ENCODE measurements at regions not wholly inside any gene's neighbourhood (a gene's known extent, or its start where the extent isn't known, plus 50 kb on each side); places are given as distances from the start of the nearest gene placed in this dataset.

DNA sequence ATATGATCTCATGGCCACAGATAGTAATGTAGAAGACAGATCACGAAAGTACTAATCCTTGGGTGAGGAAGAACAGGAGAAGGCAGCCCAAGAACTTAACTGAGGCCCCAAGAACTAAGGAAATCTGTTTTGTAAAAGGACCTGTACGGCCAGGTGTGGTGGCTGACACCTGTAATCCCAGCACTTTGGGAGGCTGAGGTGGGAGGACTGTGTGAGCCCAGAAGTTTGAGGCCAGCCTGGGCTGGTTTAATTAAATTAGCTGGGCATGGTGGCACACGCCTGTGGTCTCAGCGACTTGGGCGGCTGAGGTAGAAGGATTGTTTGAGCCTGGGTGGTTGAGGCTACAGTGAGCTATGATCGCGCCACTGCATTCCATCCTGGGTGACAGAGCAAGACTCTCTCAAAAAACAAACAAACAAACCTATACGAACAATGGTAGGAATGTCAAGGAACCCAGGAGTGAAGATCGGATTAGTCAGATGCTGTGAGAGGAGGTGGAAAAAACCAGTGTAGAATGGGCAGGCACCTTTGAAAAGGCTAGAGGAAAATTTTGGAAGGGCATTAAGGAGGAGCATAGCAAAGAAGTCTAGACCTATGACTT, 283.8 kb upstream of the DMRT1 start:
- H3K27ac ChIP-seq (ENCODE audit: extremely low read length, insufficient read depth, low read length), result no peak overlapping the region
- intact Hi-C loops (cut with micrococcal nuclease; ENCODE audit: unreplicated experiment) (no loop called here), in situ Hi-C loops (cut with HindIII; ENCODE audit: extremely low pct_ligation_motif_present, low pct_unique_long_range_greater_than_20kb) (no loop called here)
- H3K4me2 ChIP-seq (ENCODE audit: low read depth, low read length), result no peak overlapping the region
- FAIRE-seq, result no peak
- no peak overlapping the region for H3K4me3 ChIP-seq (replicated peaks in 1 of 3; ENCODE audit: insufficient read depth in 1 of 3, low read depth in 2 of 3, low read length in 3 of 3)
- no peak overlapping the region for H3K9ac ChIP-seq (ENCODE audit: insufficient read depth, low read depth, low read length)
- no peak overlapping the region for H2AFZ ChIP-seq (ENCODE audit: low read length)
- no peaks in the 10 kb centered on the region for H3K9me3 ChIP-seq (ENCODE audit: low read length)
- peak; percentile 11 for DNase-seq (ENCODE audit: low spot score)
- peaks cover 0 to 7% of the 10 kb centered on the region in 2 experiments; a peak in 1 of 5 replicates for H3K27me3 ChIP-seq (ENCODE audit: control insufficient read depth in 1 of 2, insufficient read depth in 2 of 2, low read length in 2 of 2)
- BruUV-seq (replicated peaks), result no TSS peak
- peak; percentile 35; the same call in 1 of the 3 replicates for ATAC-seq
- 41% methylated on average over 9 of the region's 9 CpGs for WGBS (ENCODE audit: low lambda C conversion rate)
- no peaks in the 10 kb centered on the region for H3K79me2 ChIP-seq (ENCODE audit: insufficient read depth, low read length)
- H3K36me3 ChIP-seq (replicated peaks in 1 of 2; ENCODE audit: control insufficient read depth in 1 of 2, insufficient read depth in 2 of 2, low read length in 2 of 2), result no peaks in the 10 kb centered on the region
- TF ChIP-seq RFX1 (IDR thresholded peaks at IDR 0.05), result no peak
- TF ChIP-seq SOX5 (CRISPR knock-in tag; IDR thresholded peaks at IDR 0.05; ENCODE audit: borderline replicate concordance), result peak; percentile 33; the same call in 1 of the 2 replicates
- 0 out of 2 replicates have a peak, but pooled peaks have one; percentile 16 for TF ChIP-seq ZBTB33 (CRISPR knock-in tag; IDR thresholded peaks at IDR 0.05)
- no peak for TF ChIP-seq SOX13 (IDR thresholded peaks at IDR 0.05)
- peak in 1 of 2 experiments; percentile 28; a peak in 1 of 4 replicates for TF ChIP-seq SOX13 (CRISPR knock-in tag; conservative IDR thresholded peaks at IDR 0.05 in 1 of 2, IDR thresholded peaks at IDR 0.05 in 1 of 2)
- CTCF ChIA-PET (ENCODE audit: low intra/inter-chr PET ratio, low total read pairs), result no interaction called here
- POLR2A ChIA-PET, result no interaction called here
- 0 out of 2 replicates have a peak, but pooled peaks cover 7% of the 10 kb centered on the region for H3K4me1 ChIP-seq (ENCODE audit: insufficient read depth, low read length)
- no peaks in the 10 kb centered on the region for H4K20me1 ChIP-seq (ENCODE audit: insufficient read depth, low read length)

- H3K36me3 ChIP-seq (replicated peaks in 1 of 2; ENCODE audit: control insufficient read depth in 1 of 2, insufficient read depth in 2 of 2, low read length in 2 of 2), result no peaks in the 10 kb centered on the region
- H3K27me3 ChIP-seq (ENCODE audit: control insufficient read depth in 1 of 2, insufficient read depth in 2 of 2, low read length in 2 of 2), result peaks cover 0 to 4% of the 10 kb centered on the region in 2 experiments; a peak in 1 of 5 replicates
- intact Hi-C loops (cut with micrococcal nuclease; ENCODE audit: unreplicated experiment), result no loop called here
- no peak overlapping the region for H3K4me2 ChIP-seq (ENCODE audit: low read depth, low read length)
- H2AFZ ChIP-seq (ENCODE audit: low read length), result no peak overlapping the region
- 32% methylated on average over 1 of the region's 1 CpG for WGBS (ENCODE audit: low lambda C conversion rate)
- ChIA-PET CTCF (ENCODE audit: low intra/inter-chr PET ratio, low total read pairs) (no interaction called here), POLR2A (no interaction called here)
- H3K4me1 ChIP-seq (ENCODE audit: insufficient read depth, low read length), result 0 out of 2 replicates have a peak, but pooled peaks cover 7% of the 10 kb centered on the region
- FAIRE-seq (no peak), DNase-seq (ENCODE audit: low spot score) (no peak), ATAC-seq (no peak)
- H3K27ac ChIP-seq (ENCODE audit: extremely low read length, insufficient read depth, low read length), result no peak overlapping the region
- H3K4me3 ChIP-seq (replicated peaks in 1 of 3; ENCODE audit: insufficient read depth in 1 of 3, low read depth in 2 of 3, low read length in 3 of 3), result no peak overlapping the region
- BruUV-seq (replicated peaks), result no TSS peak
- no peak overlapping the region for H3K9ac ChIP-seq (ENCODE audit: insufficient read depth, low read depth, low read length)
- H3K9me3 ChIP-seq (ENCODE audit: low read length), result no peaks in the 10 kb centered on the region
- no peaks in the 10 kb centered on the region for H3K79me2 ChIP-seq (ENCODE audit: insufficient read depth, low read length)
- H4K20me1 ChIP-seq (ENCODE audit: insufficient read depth, low read length), result no peaks in the 10 kb centered on the region
- in situ Hi-C loops (cut with HindIII; ENCODE audit: extremely low pct_ligation_motif_present, low pct_unique_long_range_greater_than_20kb), result no loop called here
- TF ChIP-seq ZNF713 (CRISPR knock-in tag; IDR thresholded peaks at IDR 0.05) (no peak), ZNF260 (CRISPR knock-in tag; IDR thresholded peaks at IDR 0.05; ENCODE audit: borderline replicate concordance, low read depth) (no peak), ZNF224 (CRISPR knock-in tag; IDR thresholded peaks at IDR 0.05) (no peak), ZNF496 (CRISPR knock-in tag; IDR thresholded peaks at IDR 0.05; ENCODE audit: insufficient replicate concordance) (no peak), ZC3H13 (CRISPR knock-in tag; IDR thresholded peaks at IDR 0.05) (no peak), ZNF615 (CRISPR knock-in tag; IDR thresholded peaks at IDR 0.05; ENCODE audit: borderline replicate concordance) (no peak), MAFF (IDR thresholded peaks at IDR 0.05; ENCODE audit: low read depth, low read length) (peak; percentile 86), ZNF597 (CRISPR knock-in tag; IDR thresholded peaks at IDR 0.05) (no peak), MBNL3 (CRISPR knock-in tag; conservative IDR thresholded peaks at IDR 0.05) (no peak), FIP1L1 (IDR thresholded peaks at IDR 0.05; ENCODE audit: borderline replicate concordance, insufficient read depth, low read depth, low read length) (no peak), MAFK (conservative IDR thresholded peaks at IDR 0.05 in 1 of 2, IDR thresholded peaks at IDR 0.05 in 1 of 2; ENCODE audit: low read length in 2 of 2) (peak; percentile 85 to 93)
Measured at GRCh38 chr9:561427-561826, 280.1 kb upstream of the DMRT1 start.

Data from HepG2 (cell line).